NCI-H2107 treated with DMSO at 0.1 percent for 48 hours (cell line): ENCODE measurements at regions not wholly inside any gene's neighbourhood (a gene's known extent, or its start where the extent isn't known, plus 50 kb on each side); places are given as distances from the start of the nearest gene placed in this dataset.
"Not testable (repeated sequence)": the region's sequence is repeated elsewhere in the genome, so short reads cannot be mapped to it uniquely, and the experiment has no call there.

Source experiments
- DNase-seq: peaks from one replicate; lab custom pipeline; 2025; ENCODE audit not compliant: unreplicated experiment; lab: John Stamatoyannopoulos, UW

- DNase-seq: no peak
Measured at GRCh38 chr1:59194621-59195020, 102.3 kb upstream of the FGGY start.

DNA sequence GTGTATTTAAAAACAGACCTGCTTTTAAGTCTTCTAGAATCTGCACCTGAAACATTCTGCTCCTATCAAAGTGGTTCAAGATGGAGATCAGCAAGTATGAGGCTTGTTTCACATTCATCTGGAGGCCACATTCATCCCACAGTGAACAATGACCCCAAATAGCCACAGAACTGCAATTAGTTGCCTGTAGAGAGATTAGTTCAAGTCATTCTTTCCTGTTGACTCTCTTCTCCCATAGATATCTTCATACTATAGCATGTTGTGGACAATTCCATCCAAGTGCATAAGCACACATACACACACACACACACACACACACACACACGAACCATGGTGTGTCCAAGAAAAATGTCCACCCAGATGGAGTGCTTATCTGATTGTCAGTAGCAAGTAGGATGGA lies 101.7 kb upstream of the FGGY start:
- no peak for DNase-seq

GRCh38 chr1:59198564-59198963 lies 98.3 kb upstream of the FGGY start:
- DNase-seq: no peak

GRCh38 chr1:59199147-59199546 lies 97.7 kb upstream of the FGGY start:
- DNase-seq: no peak

- peak; percentile 92 for DNase-seq
Measured at GRCh38 chr1:59199719-59200376, 97.0 kb upstream of the FGGY start.

- no peak for DNase-seq
Measured at GRCh38 chr1:59201341-59201740, 95.6 kb upstream of the FGGY start.

DNA sequence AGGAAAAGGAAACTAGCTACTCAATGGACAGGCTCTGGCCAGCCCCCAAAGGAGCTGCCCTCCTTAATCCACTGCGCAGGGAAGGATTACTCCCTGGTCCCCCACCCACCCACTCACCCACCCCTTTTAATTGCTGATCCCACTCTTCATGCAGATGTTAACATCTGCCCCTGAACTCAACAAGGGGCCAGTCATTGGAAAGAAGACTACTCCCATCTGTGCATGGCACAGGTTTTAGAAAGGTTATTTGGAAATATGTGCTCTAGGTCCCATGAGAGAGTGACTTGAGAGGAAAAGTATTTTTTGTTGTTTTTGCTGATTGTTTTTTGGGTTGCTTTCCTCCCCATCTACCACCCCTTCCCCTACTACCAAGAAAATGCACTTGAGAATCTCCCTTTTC lies 94.4 kb upstream of the FGGY start:
- no peak for DNase-seq

GRCh38 chr1:59204001-59204400 lies 92.9 kb upstream of the FGGY start:
- no peak for DNase-seq

DNA sequence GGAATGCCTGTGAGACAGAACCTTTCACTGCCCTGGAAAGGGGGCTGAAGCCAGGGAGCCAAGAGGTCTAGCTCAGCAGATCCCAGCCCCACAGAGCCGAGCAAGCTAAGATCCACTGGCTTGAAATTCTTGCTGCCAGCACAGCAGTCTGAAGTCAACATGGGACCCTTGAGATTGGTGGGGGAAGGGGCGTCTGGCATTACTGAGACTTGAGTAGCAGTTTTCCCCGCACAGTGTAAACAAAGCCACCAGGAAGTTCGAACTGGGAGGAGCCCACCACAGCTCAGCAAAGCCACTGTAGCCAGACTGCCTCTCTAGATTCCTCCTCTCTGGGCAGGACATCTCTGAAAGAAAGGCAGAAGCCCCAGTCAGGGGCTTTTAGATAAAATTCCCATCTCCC lies 90.3 kb upstream of the FGGY start:
- not testable (repeated sequence) for DNase-seq

DNA sequence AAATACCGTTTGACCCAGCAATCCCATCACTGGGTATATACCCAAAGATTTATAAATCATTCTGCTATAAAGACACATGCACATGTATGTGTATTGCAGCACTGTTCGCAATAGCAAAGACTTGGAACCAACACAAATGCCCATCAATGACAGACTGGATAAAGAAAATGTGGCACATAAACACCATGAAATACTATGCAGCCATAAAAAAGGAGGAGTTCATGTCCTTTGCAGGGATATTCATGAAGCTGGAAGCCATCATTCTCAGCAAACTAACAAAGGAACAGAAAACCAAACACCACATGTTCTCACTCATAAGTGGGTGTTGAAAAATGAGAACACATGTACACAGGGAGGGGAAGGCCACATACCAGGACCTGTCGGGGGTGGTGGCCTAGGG lies 86.5 kb upstream of the FGGY start:
- not testable (repeated sequence) for DNase-seq

DNA sequence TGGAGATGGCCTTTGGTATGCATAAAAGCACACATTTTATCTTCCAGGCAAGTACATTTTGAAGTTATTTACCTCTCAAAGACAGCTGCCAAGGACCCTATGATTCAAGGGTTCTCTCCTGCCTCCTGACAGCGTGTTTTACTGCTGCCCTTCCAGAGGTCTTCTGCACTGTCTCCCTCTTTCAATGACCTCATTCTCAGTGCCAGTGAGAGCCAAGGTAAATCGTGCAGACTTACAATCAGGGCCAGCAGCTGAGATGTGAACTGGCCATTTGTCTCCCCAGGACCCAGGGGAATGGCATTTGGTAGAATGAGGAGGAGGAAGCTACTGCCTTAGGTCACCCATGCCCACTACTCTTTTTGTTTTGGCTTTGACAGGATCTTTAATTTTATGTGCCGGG lies 84.2 kb upstream of the FGGY start:
- DNase-seq: no peak

GRCh38 chr1:59214248-59215208 lies 82.4 kb upstream of the FGGY start:
- DNase-seq: peak; percentile 86

GRCh38 chr1:59215766-59216291 lies 81.1 kb upstream of the FGGY start:
- no peak for DNase-seq

- not testable (repeated sequence) for DNase-seq
Measured at GRCh38 chr1:59217439-59217838, 79.5 kb upstream of the FGGY start.

DNA sequence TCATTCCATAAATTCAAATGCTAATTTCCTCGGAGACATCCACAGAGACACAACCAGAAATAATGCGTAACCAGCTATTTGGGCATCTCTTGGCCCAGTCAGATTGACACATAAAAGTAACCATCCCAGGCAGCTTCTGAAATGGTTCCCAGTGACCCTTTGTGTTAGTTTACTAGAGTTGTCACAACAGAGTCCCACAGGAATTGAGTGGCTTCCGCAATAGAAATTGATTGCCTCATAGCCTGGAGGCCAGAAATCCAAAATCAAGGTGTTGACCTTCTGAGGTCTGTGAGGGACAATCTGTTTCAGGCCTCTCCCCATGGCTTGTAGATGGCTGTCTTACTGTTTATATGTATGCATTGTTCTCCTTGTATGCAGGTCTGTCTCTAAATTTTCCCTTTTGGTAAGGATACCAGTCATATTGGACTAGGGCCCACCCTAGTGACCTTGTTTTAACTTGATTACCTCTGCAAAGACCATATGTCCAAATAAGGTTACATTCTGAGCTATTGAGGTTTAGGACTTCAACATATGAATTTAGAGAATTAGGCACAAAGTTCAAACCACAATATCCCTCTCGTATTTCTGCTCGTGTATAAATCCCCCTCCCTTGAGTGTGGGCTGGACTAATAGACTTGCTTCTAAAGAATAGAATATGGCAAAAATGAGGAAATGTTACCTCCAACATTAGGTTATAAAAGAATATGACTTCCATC lies 78.2 kb upstream of the FGGY start:
- no peak for DNase-seq

GRCh38 chr1:59219916-59220315 lies 77.0 kb upstream of the FGGY start:
- no peak for DNase-seq

GRCh38 chr1:59220356-59220755 lies 76.5 kb upstream of the FGGY start:
- DNase-seq: no peak

DNA sequence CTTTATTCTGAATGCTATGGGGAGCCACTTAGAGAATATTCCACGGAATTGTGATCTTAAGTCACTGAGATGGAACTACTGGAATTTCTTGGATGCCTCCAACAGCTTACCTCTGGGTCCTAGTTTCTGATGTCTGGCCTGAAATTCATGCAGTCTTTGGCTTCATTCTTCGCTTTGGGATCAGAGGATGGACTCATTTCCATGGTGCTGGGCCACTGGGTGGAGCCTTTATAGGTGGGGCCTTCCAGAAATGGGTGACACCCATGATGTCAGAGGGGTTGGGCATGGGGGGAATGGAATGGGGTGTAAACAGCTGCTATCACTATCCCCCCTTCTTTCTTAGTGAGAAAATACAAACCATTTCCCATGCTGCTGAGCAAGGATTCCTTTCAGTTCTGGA lies 73.7 kb upstream of the FGGY start:
- no peak for DNase-seq

GRCh38 chr1:59223989-59224634 lies 72.8 kb upstream of the FGGY start:
- DNase-seq: no peak

DNA sequence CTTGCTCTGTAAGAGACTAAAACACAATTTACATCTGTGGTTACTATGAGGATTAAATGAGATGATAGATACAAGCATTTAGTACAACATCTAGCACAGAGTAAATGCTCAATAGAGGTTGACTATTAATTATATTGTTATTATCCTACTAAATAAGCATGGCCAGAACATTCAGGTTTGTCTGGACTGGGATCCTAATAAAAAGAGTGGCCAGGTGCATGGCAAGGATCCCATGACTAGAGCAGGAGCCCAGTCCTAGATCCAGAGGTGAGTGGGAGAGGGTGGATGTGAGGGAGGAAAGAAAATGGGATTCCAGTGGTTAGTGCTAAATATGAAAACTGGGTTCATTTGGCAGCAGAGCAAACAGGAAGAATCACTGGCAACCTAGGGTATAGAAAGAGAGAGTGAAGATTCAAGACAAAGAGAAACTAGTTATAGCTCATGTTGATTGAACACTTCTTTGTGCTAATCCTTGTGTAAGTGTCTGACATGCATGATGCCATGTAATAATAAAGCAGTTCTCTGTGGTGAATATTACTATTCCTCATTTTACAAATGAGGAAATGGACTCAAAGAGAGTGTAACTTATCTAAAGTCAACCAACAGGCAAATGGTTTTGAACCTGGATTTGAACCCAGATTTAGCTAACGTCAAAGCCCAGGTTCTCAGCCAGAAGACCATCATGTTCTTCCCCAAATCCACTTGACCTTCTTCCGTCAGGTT lies 71.1 kb upstream of the FGGY start:
- no peak for DNase-seq
